NCI-H2107 treated with DMSO at 0.1 percent for 48 hours (cell line): ENCODE measurements at regions not wholly inside any gene's neighbourhood (a gene's known extent, or its start where the extent isn't known, plus 50 kb on each side); places are given as distances from the start of the nearest gene placed in this dataset.

Source experiments
- DNase-seq: peaks from one replicate; lab custom pipeline; 2025; ENCODE audit not compliant: unreplicated experiment; lab: John Stamatoyannopoulos, UW

DNA sequence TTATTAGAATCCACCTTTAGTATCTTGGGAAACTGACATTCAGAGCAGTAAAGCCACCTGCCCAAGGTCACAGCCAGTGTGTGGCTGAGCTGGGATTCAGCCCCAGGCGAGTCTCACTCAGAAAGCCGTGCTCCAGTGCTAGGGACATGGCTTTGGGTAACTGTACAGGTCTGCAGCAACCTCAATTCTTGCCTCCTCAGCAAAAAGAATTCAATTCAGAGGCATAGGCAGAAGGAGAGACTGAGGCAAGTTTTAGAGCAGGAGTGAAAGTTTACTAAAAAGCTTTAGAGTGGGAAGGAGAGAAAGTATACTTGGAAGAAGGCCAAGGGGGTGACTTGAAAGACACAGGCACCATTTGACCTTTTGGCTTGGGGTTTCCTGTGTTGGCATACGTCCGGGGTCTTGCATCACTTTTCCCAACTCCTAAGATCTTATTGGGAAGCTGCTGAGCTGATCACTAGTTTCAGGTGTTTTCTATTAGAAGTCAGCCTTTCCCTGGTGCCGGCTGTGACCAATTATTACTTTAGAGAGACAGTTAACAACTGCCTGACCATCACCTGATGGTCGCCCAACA, 529.3 kb downstream of the MATN1 start:
- DNase-seq = no peak

DNA sequence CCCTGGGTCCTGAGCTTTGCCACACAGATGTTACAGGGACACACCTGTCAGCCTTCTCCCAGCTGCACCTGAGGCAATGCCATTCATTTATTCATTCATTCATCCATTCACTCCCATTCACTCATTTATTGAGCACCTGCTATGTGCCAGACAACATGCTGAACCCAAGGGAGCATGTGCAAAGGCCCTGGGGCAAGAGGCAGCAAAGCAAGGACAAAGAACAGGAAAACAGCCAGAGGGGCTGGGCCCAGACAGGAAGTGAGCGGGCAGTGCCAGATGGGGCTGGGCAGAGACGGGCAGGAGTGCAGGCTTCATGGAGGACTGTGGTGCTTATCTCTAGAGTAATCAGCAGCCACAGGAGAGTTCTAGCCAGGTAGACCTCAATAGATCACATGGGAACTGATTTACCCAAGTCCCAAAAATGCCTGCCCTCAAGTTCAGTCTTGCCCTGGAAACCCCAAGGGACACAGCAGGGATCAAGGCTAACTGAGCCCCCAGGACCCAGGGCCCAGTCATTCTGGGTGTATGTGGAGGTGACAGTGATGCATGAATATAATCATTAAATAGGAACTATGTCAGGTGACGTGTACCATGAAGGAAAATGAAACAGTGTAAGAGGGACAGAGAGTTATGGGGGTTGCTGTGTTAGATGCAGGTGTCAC, 530.3 kb downstream of the MATN1 start:
- no peak for DNase-seq

DNA sequence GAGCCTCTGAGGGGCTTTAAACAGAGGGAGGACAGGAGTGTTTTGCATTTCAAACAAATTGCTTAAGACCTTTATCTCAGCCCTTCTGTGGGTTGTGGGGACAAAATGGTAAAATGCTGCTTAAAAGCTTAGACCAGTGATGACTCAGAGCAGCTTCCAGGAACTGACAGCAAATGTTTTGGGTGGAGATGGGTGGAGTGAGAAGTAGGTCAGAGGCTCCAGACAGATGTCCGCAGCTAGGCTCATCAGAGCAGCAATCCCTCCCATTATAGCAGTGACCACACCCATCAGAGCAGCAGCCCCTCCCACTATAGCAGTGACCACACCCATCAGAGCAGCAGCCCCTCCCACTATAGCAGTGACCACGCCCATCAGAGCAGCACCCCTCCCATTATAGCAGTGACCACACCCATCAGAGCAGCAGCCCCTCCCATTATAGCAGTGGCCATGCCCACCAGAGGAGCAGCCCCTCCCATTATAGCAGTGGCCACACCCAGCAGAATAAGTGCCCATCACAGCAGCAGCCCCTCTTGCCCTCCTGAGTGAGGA, 532.2 kb downstream of the MATN1 start:
- DNase-seq = no peak

DNA sequence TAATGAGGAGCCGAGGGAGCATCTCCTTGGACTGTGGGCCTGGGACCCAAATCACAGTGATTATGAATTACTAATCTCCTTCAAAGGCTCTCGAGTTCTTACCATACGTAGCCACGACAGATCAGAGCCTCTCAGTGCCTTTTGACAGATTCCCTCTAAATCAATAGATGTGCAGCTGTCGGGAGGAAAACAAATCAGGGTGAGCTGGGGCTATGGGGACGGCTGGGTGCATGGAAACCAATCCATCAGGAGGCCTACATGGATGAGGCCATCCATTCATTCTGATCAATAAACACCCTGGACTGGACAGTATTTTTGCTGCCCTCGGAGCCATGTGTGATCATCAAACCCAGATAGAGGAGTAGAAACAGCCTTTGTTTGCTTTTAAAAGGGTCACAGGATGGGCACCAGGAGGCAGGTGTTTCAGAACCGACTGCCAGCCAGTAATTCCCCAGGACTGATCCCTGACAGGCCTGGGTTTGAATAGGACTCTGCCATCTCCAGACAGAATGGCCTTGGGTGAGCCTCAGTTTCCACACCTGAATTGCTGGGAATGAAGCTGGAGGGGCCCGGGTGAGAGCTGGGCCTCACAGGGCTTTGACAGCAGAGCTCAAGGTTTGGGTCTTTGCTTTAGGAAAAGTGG, 532.8 kb downstream of the MATN1 start:
- DNase-seq = no peak

DNA sequence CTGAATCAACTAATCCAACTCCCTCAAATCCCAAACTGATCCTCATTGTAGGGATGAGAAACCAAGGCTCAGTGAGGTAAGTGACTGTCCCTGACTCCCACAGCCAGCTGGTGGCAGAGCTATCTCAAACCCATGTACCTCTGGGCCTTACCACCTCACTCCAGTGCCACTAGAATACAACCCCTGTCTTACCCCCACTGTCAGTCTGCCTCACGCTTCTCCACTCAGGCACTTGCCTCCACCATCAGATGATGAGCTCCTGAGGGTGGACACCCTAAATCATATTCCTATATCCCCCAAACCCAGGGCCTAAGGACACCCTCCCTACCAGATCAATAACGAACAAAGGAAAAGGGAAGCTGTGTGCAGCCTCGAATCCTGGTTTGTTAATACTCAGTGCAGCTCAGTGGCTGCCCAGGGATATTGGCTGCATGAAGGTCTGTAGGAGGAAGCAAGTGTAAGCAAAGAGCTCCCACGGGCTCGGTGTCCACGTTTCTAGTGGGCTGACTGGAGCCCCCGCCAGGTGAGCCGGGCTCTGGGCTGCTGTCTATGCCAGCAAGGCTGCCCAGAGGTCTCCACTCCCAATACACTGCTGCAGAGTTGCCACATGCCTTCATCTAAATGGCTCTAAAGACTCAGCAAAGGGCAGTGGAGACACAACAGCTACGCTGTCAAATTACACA, 533.4 kb downstream of the MATN1 start:
- DNase-seq = no peak

DNA sequence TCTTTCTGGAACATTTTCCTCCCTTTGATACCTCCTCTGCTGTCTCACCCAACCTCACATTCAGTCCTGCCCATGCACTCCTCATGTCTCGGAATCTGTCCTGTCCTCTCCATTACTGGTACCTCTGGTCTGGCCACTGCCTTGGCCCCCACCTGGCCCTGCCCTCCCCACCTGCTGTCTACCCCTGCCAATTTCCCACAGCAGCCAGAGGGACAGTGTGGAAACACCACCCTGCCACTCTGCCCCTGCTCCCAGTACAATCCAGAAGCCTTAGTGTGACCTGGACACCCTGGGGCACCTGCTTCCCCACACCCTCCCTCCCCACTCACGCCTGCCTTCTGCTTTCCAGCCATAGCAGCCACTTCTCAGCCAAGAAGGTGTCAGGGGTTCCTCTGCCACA, 534.4 kb downstream of the MATN1 start:
- no peak for DNase-seq

DNA sequence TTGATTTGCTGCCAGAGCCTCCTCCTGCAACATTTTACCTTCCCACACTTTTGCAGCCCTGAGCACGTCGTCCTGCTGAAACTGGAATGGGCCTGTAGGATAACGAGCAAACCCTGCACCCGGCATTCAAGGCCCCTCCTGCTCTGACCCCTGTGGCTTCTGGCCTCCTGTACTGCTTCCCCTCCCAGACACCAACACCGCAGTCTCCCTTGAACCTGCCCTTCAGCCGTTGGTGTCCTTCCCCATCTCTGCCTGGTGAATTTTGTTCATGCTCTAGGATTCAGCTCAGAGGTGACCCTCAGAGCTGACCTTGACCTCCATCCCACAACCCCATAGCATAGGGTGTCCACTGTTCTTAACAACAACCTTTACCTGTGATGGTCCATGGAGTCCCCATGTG, 535.1 kb downstream of the MATN1 start:
- no peak for DNase-seq

DNA sequence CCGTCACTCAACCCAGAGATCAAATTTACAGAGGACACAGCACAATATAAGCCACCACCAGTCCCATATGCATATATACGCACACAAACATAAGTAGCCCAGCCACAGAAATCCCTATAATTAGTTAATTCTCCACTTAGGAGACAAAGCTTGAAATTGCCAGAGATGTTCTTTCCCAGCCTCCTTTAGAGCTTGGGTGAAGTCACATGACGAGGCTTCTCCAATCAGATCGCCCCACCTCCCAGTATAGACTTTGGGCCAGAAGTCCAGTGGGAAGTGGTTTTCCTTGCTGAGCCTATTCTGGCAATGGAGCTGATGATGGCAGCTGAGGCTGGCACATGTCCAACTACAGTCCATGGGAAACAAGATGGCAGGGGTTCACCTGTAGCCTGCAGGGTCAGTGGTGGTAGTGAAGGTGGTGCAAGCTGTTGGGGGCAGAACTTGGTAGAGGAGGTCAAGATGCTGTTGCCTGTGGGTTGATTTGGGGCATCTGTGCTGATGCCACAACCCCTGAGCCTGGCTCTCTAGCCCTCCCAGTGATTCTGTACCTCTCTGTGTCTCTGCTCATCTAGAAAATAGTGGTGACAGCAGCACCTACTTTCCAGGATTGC, 535.9 kb downstream of the MATN1 start:
- no peak for DNase-seq

DNA sequence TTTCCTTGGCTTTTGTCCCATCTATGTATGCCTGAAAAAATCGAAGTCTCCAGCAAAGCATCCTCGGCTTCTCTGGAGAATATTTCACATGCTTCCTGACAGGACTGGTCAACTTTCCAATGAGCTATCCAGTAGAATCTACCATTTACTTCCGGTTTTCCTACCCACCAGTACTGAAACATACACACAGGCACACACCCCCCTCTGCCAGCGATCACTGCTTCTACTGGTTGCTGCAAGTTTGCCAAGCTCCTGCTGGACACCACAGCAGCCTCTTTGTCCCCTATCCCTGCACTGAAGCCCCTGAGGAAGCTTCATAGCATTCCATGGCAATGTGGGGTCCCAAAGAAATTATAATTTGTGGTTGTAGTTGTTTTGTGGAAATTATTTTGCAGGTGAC, 536.8 kb downstream of the MATN1 start:
- no peak for DNase-seq

DNA sequence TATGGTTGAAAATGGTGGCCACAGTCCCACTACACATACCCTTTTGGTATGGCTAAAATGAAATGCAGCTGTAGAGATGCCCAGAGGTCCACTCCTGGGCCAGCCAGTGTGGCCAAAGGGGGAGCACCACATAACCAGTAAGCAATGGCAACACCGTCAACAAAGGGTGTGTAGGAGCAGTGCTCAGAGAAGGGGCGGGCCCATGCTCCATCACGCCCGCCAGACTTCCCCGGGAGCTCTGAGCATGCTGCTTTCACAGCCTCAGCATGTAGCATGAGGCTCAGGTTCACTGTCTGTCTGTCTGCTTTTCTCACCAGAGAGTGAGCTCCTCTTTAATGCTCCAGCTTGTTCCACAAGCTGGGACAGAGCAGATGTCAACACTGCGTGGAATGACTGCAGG, 537.6 kb downstream of the MATN1 start:
- no peak for DNase-seq

DNA sequence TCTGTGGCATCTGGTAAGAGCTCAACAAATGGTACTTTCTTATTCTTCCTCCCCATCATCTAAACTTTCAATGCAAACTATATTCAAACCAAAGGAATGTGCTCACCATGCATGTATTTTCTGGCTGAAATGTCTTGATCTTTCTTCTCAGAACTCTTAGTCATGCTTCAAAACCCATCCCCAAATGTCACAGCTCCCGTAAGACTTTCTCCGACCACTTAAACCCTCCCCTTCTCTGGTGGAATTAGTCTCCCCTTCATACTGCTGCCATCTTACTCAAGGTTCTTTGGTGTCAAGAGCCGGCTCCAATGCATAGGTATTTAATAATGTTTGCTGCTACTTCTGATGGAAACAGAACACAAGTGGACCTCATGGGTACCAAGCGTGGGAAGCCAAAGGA, 538.1 kb downstream of the MATN1 start:
- DNase-seq = no peak

DNA sequence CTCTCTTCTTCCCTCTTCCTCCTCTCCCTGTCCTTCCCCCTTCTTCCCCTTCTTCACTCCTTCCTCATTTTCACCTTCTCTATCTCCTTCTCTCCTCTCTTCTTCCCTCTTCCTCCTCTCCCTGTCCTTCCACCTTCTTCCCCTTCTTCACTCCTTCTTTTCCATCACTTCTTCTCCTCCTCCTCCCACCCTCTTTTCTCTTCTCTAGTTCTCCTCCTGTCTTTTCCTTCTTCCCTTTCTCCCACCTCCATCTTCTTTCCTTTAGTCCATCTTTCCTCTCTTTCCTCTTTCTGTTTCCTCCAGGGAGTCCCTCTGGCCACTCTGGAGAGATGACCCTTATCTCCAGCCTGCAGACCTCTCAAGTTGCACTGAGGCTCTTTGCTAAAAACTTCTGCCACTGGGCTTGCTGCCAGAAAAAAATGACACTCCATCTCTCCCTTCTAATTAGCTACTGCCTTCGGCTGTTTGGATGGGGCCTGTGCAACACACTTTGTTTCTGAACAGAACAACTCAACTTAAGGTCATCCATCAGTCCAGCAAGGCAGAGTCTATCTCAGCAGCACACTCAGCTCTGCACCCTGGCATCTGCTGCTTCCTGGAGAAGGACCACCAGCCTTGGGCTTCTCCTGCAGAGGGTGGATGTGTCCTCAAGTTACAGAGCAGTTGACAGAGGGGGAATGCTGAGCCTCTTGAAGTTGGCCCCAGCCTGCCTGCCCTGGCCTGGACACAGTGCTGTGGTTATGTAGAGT, 538.8 kb downstream of the MATN1 start:
- DNase-seq = no peak

DNA sequence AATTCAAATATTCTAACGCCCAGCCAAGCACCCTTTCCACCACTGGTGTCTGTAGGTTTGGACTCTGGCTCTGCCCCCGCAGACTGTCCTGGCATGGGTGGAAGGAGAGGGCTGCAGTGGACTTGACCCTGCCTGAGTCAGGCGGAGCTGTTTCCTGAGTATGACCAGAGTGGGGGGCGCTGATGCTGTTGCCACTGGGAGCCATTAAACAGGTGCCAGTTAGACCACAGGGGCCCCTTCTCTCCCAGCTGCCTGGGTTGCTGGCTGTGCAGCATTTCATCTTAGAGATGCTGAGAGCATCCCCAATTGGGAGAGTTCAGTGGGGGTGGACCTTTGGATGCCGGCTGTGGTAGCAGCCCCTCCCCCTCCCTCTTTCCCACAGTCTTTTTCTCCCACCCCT, 539.5 kb downstream of the MATN1 start:
- DNase-seq = no peak

DNA sequence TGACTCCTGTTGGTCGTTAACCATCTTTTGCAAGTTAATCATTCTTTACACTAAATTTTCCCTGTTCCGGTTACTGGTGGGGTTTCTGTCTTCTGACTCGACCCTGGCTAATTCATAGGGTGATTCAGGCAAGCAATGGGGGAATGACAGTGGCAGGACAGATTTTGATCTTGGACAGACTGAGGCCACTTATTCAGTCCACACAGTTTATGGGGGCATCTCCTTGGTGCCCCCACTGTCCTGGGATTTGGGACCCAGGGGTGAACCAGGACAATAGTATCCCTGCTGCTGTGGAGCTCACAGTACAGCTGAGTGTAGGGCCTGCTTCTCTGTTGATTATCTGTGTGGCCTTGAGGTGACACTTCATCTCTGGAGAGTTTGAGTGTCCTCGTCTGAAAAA, 540.4 kb downstream of the MATN1 start:
- no peak for DNase-seq

DNA sequence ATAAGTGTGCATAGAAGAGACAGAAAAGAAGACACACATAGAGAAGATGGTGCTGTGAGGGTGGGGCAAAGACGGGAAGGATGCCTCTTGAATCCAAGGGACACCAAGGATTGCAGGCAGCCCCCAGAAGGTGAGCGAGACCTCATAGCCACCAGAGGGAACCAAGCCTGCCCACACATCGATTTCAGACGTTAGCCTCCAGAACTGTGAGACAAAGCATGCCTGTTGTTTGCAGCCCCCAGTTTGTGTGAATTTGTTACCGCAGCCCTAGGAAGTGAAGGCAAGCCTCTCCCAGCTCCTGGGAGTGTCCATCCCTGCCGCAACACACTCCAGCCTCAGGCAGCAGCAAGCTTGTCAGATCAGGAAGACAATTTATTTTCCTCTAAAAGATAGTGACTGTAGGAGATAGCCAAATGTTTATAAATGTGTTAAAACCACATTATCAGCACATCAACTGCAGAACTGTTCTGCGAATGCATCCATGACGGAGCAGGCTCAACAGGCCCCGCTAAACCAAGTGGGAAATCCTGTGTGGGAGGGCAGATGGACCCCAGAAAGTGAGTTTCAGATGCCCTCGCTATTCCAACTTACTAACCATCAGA, 543.3 kb downstream of the MATN1 start:
- no peak for DNase-seq

DNA sequence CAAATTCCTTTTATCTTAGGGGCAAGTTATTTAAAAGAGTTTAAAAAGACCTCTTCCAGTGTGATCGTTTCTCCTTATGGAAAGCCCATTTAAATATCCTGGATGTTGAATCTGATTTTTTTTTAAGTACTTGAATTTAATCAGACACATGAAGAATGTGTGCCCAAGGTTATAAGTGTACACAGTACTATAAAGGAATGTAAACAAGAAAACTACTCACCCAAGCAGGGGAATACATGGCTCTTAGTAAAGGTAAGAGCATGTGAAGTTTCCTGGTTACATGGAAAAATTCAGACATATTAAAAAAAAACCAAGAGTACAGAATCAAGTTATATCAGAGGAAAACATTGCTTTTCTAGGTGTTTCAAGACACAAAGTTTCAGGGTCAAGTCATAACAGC, 546.9 kb downstream of the MATN1 start:
- no peak for DNase-seq

DNA sequence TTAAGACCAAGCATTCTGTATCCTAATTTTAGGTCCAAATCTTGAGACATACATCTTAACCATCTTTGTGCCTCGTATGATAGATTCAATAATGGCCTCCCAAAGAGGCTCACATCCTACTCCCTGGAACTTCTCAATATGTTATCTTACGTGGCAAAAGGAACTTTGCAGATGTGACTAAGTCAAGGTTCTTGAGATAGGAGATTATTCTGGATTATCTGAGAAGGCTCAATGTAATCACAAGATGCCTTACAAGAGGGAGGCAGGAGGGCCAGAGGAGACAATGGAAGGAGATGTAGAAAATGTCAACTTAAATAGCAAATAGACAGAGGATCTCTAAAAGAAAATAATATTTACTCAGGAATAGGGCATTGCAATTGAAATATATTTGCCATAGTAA, 548.9 kb downstream of the MATN1 start:
- no peak for DNase-seq

DNA sequence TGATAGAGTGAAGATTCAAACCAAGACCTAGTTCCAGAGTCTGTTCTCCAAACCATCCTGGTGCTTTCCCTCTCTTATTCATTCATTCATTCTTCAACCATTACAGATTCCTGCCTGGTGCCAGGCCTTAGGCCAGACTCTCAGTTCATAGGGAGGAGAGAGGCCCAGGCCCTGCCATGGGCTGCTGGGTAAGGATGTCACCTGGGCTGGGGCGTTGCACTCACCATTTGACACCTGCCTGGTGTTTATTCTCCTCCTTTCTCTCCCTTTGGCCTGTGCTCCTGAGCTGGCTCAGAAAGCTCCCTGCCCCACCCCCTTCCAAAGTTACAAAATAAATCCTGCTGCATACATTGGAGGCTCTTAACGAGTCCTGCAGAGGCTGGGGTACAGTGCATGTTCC, 549.8 kb downstream of the MATN1 start:
- no peak for DNase-seq

DNA sequence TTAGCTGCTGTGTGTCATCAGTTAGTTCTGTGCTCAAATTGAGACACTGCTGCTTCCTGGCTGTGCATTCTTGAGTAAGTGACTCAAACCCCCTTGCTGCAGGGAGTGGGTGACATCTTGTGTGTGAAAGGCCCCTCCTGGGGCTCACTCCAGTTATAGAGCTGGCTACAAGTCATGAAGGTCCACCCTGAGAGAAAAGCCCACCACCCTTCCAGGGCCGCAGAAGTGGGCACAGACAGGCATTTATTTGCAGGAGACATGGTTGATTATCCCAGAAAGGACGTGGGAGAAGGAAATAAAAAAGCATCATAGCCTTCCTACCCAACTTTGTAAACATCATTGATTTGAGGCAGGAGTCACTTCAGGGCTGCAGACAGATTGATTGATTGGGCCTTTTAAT, 550.6 kb downstream of the MATN1 start:
- no peak for DNase-seq

DNA sequence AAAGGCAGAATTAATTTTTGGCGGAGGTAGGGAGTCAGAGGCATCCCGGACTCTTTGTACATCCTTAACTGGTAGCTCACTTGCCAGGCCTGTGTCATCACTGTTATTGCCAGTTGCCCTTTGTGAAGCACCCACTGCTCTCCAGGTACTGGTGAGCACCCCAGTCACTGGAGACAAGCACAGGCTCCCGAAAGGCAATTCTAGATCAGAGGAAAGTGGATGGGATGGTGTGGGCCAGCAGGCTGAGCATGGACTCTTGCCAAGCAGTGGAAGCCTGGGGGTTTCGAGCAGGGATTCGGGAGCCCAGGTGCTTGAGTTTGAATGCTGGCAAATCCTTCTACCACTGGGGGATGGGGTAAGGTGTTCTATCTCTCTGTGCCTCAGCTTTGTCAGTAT, 551.1 kb downstream of the MATN1 start:
- DNase-seq = no peak
